ENCODE measurements at regions not wholly inside any gene's neighbourhood (a gene's known extent, or its start where the extent isn't known, plus 50 kb on each side); places are given as distances from the start of the nearest gene placed in this dataset.
A peak's percentile ranks its signal among the peaks of the same experiment; 100 is the strongest.

GRCh38 chr17:51362811-51363585, 102.7 kb downstream of the UTP18 start:
- H3K79me2 ChIP-seq (ENCODE audit: control insufficient read depth, insufficient read depth, low read length): no peaks in the 10 kb centered on the region

More at GRCh38 chr17:51362811-51363585, 102.7 kb downstream of the UTP18 start:
- BruUV-seq (replicated peaks): no TSS peak
- Histone ChIP-seq H3K36me3 (ENCODE audit: control insufficient read depth, insufficient read depth, low read length) (no peaks in the 10 kb centered on the region), H3K4me2 (ENCODE audit: insufficient read depth, low read length) (no peak overlapping the region), H3K27me3 (ENCODE audit: control insufficient read depth in 2 of 2, insufficient read depth in 2 of 2, low read length in 2 of 2) (peaks cover 0 to 6% of the 10 kb centered on the region in 2 experiments; a peak in 3 of 5 replicates), H4K20me1 (replicated peaks; ENCODE audit: control insufficient read depth, insufficient read depth, low read length) (no peaks in the 10 kb centered on the region), H3K4me3 (no peak overlapping the region), H3K9ac (ENCODE audit: insufficient read depth in 1 of 2, low read depth in 2 of 2, low read length in 2 of 2) (no peak overlapping the region), H3K4me1 (replicated peaks in 1 of 2; ENCODE audit: control insufficient read depth in 2 of 2, insufficient read depth in 2 of 2, low read length in 2 of 2) (peaks cover 0 to 10% of the 10 kb centered on the region in 2 experiments; a peak in 4 of 5 replicates), H3K9me3 (replicated peaks; ENCODE audit: control insufficient read depth, insufficient read depth, low read depth, low read length) (no peaks in the 10 kb centered on the region), H2AFZ (ENCODE audit: low read depth, low read length) (no peak overlapping the region), H3K27ac (ENCODE audit: extremely low read depth, low read depth, low read length) (no peak overlapping the region), H3K9me1 (ENCODE audit: control insufficient read depth, insufficient read depth, low read length) (no peaks in the 10 kb centered on the region)
- CTCF ChIA-PET (ENCODE audit: low intra/inter-chr PET ratio): no interaction called here
- TF ChIP-seq VEZF1 (CRISPR knock-in tag; IDR thresholded peaks at IDR 0.05) (peak; percentile 57), COPS2 (conservative IDR thresholded peaks at IDR 0.05) (no peak), KLF6 (CRISPR knock-in tag; IDR thresholded peaks at IDR 0.05; ENCODE audit: borderline replicate concordance) (no peak), JUND (IDR thresholded peaks at IDR 0.05; ENCODE audit: borderline replicate concordance, low read depth, low read length) (peak; percentile 29; the same call in 1 of the 2 replicates), JUND (tag; IDR thresholded peaks at IDR 0.05; ENCODE audit: borderline replicate concordance, low read depth, low read length) (no peak), DDX20 (tag; IDR thresholded peaks at IDR 0.05; ENCODE audit: low read depth) (no peak), ATF3 (IDR thresholded peaks at IDR 0.05) (peak; percentile 39; the same call in 1 of the 2 replicates), ATF3 (CRISPR knock-in tag; conservative IDR thresholded peaks at IDR 0.05) (no peak), PYGO2 (tag; IDR thresholded peaks at IDR 0.05) (no peak), FOSL1 (tag; conservative IDR thresholded peaks at IDR 0.05) (peak; percentile 79), ZNF583 (CRISPR knock-in tag; IDR thresholded peaks at IDR 0.05) (no peak), PTTG1 (tag; IDR thresholded peaks at IDR 0.05; ENCODE audit: low read depth) (no peak), EP400 (IDR thresholded peaks at IDR 0.05) (no peak), HEY1 (CRISPR knock-in tag; IDR thresholded peaks at IDR 0.05; ENCODE audit: borderline replicate concordance) (no peak), KDM5B (IDR thresholded peaks at IDR 0.05; ENCODE audit: insufficient replicate concordance, low read depth, low read length) (no peak), ZNF699 (CRISPR knock-in tag; IDR thresholded peaks at IDR 0.05; ENCODE audit: insufficient replicate concordance) (no peak), RBM22 (IDR thresholded peaks at IDR 0.05; ENCODE audit: low read depth, low read length, poor library complexity, severe bottlenecking) (no peak), MAZ (CRISPR knock-in tag; conservative IDR thresholded peaks at IDR 0.05 in 1 of 2, IDR thresholded peaks at IDR 0.05 in 1 of 2) (no peak), SREBF2 (CRISPR knock-in tag; IDR thresholded peaks at IDR 0.05) (no peak)
- FAIRE-seq: no peak
- WGBS (ENCODE audit: insufficient coverage, low coverage, missing lambda C conversion rate): 3% methylated on average over 7 of the region's 7 CpGs
- intact Hi-C loops (cut with micrococcal nuclease) (no loop called here), in situ Hi-C loops (cut with MboI) (no loop called here)
- POLR2A ChIA-PET: no interaction called here
- ATAC-seq: no peak
- DNase-seq (ENCODE audit: extremely low read depth in 1 of 4, low spot score in 3 of 4): no peak
